ENCODE measurements at regions not wholly inside any gene's neighbourhood (a gene's known extent, or its start where the extent isn't known, plus 50 kb on each side); places are given as distances from the start of the nearest gene placed in this dataset.

- intact Hi-C loops (cut with DNase I): no loop called here
- no peak overlapping the region for H3K27ac ChIP-seq
- no peaks in the 10 kb centered on the region for H3K36me3 ChIP-seq
- no peak for DNase-seq
- TF ChIP-seq CTCF (IDR thresholded peaks at IDR 0.05): no peak
- WGBS, 2 donors: 42 to 59% methylated on average over 2 of the region's 2 CpGs
- no peak overlapping the region for H3K4me3 ChIP-seq
- peaks cover 0 to 2% (median 0%) of the 10 kb centered on the region in 7 donors for H3K27me3 ChIP-seq
- H3K4me1 ChIP-seq: no peaks in the 10 kb centered on the region
- H3K9me3 ChIP-seq: peaks cover 0 to 7% (median 0%) of the 10 kb centered on the region in 11 donors
- no peak for ATAC-seq
These were observed 686.9 kb downstream of the UQCRFS1 start for GRCh38 chr19:28526038-28526437.

GRCh38 chr19:28523619-28524018 is 689.3 kb downstream of the UQCRFS1 start:
- ATAC-seq (no peak), DNase-seq (no peak)
- no peak overlapping the region for H3K27ac ChIP-seq
- 74 to 87% methylated on average over 4 of the region's 4 CpGs for WGBS, 2 donors
- no peak overlapping the region for H3K4me3 ChIP-seq
- intact Hi-C loops (cut with DNase I): no loop called here
- peaks cover 0 to 4% (median 0%) of the 10 kb centered on the region in 7 donors for H3K27me3 ChIP-seq
- no peaks in the 10 kb centered on the region for H3K36me3 ChIP-seq
- H3K4me1 ChIP-seq: no peaks in the 10 kb centered on the region
- no peak for TF ChIP-seq CTCF (IDR thresholded peaks at IDR 0.05)
- peaks cover 0 to 3% (median 0%) of the 10 kb centered on the region in 11 donors for H3K9me3 ChIP-seq

GRCh38 chr19:28522545-28522922 is 690.4 kb downstream of the UQCRFS1 start:
- H3K36me3 ChIP-seq: no peaks in the 10 kb centered on the region
- no peak overlapping the region for H3K27ac ChIP-seq
- peaks cover 0 to 3% (median 0%) of the 10 kb centered on the region in 11 donors for H3K9me3 ChIP-seq
- H3K4me1 ChIP-seq: no peaks in the 10 kb centered on the region
- 79 to 86% methylated on average over 8 of the region's 8 CpGs for WGBS, 2 donors
- ATAC-seq (no peak), DNase-seq (no peak)
- intact Hi-C loops (cut with DNase I): no loop called here
- TF ChIP-seq CTCF (IDR thresholded peaks at IDR 0.05): no peak
- peaks cover 0 to 4% (median 0%) of the 10 kb centered on the region in 7 donors for H3K27me3 ChIP-seq
- no peak overlapping the region for H3K4me3 ChIP-seq

- WGBS, 2 donors: 68 to 80% methylated on average over 9 of the region's 9 CpGs
- Histone ChIP-seq H3K27ac (no peak overlapping the region), H3K9me3 (peaks cover 0 to 3% (median 0%) of the 10 kb centered on the region in 11 donors), H3K36me3 (no peaks in the 10 kb centered on the region), H3K4me3 (no peak overlapping the region), H3K4me1 (no peaks in the 10 kb centered on the region), H3K27me3 (peaks cover 0 to 4% (median 0%) of the 10 kb centered on the region in 7 donors)
- ATAC-seq (no peak), DNase-seq (no peak)
- TF ChIP-seq CTCF (IDR thresholded peaks at IDR 0.05): no peak
- intact Hi-C loops (cut with DNase I): no loop called here
These were observed 691.1 kb downstream of the UQCRFS1 start for GRCh38 chr19:28521614-28522544.

Measured in heart right ventricle (tissue), 16 donors.